IMR-90 (cell line): ENCODE measurements at regions not wholly inside any gene's neighbourhood (a gene's known extent, or its start where the extent isn't known, plus 50 kb on each side); places are given as distances from the start of the nearest gene placed in this dataset.

Source experiments
- ATAC-seq: fragments of 200-7000 bp; cut with Tn5 transposase; 2 replicates; pipeline ENCODE4 v1.9.1; 2020; ENCODE audit warnings: low read depth, mild to moderate bottlenecking, moderate library complexity
- BruUV-seq: library from RNA; stranded (reverse); fragments of 400-500 nt; replicated peaks from 2 replicates; lab custom pipeline; 2021; lab: Mats Ljungman, UMichigan
- CTCF ChIA-PET: fragments of 300-600 bp; formaldehyde crosslinking; extraction: SDS; loops from one replicate; lab custom pipeline; 2021; ENCODE audit warnings: antibody characterized with exemption; lab: Yijun Ruan, JAX
- POLR2A ChIA-PET: fragments of 300-600 bp; sonication (Branson Sonifier 250); formaldehyde crosslinking; loops from one replicate; lab custom pipeline; 2022; ENCODE audit warnings: antibody characterized with exemption; ENCODE audit not compliant: unreplicated experiment; lab: Charles Lee
- DNase-seq: peaks from one replicate; pipeline ENCODE4 v3.0.0; 2013
- H2AFZ ChIP-seq: replicated peaks from 2 replicates; pipeline ENCODE3; 2013; ENCODE audit warnings: low read length, mild to moderate bottlenecking; ENCODE audit not compliant: poor library complexity
- H2AK5ac ChIP-seq: 2 replicates; pipeline ENCODE4 v1.6.1; 2013; ENCODE audit warnings: low read depth, low read length, inconsistent platforms
- H2AK9ac ChIP-seq: replicated peaks from 2 replicates; pipeline ENCODE3; 2013; ENCODE audit warnings: mild to moderate bottlenecking, low read depth, low read length, moderate library complexity; ENCODE audit not compliant: poor library complexity
- H2BK120ac ChIP-seq: 2 replicates; pipeline ENCODE4 v1.6.1; 2013; ENCODE audit warnings: low read depth, low read length, inconsistent platforms
- H2BK15ac ChIP-seq: 3 replicates; pipeline ENCODE4 v1.6.1; 2013; ENCODE audit warnings: low read depth, low read length, inconsistent platforms
- H2BK20ac ChIP-seq: 2 replicates; pipeline ENCODE4 v1.6.1; 2013; ENCODE audit warnings: low read depth, mild to moderate bottlenecking, inconsistent platforms, low read length, moderate library complexity
- H2BK5ac ChIP-seq: 2 replicates; pipeline ENCODE4 v1.6.1; 2013; ENCODE audit warnings: mild to moderate bottlenecking, low read depth, low read length, inconsistent platforms; ENCODE audit not compliant: poor library complexity, severe bottlenecking
- H3K14ac ChIP-seq: replicated peaks from 2 replicates; pipeline ENCODE4 v1.6.1; 2013; ENCODE audit warnings: low read depth, low read length, inconsistent platforms
- H3K18ac ChIP-seq: 2 replicates; pipeline ENCODE4 v1.6.1; 2013; ENCODE audit warnings: low read depth, low read length, control low read depth
- H3K23ac ChIP-seq: 2 replicates; pipeline ENCODE4 v1.6.1; 2013; ENCODE audit warnings: low read depth, low read length, inconsistent platforms
- H3K27ac ChIP-seq: 2 replicates; pipeline ENCODE4 v1.5.1; 2013; ENCODE audit warnings: mild to moderate bottlenecking, control low read depth, low read length; ENCODE audit not compliant: insufficient read depth
- H3K27me3 ChIP-seq: 2 replicates; pipeline ENCODE4 v1.6.1; 2013; ENCODE audit warnings: low read length; ENCODE audit not compliant: control insufficient read depth, insufficient read depth
- H3K36me3 ChIP-seq: 2 replicates; pipeline ENCODE4 v1.6.1; 2013; ENCODE audit warnings: low read length, mixed read lengths; ENCODE audit not compliant: control insufficient read depth, insufficient read depth
- H3K4ac ChIP-seq: 2 replicates; pipeline ENCODE4 v1.6.1; 2013; ENCODE audit warnings: low read depth, low read length, inconsistent platforms
- H3K4me1 ChIP-seq: 2 replicates; pipeline ENCODE4 v1.6.1; 2013; ENCODE audit warnings: low read length, mixed read lengths; ENCODE audit not compliant: control insufficient read depth, insufficient read depth
- H3K4me2 ChIP-seq: 2 replicates; pipeline ENCODE4 v1.6.1; 2013; ENCODE audit warnings: low read depth, mild to moderate bottlenecking, control low read depth, low read length, moderate library complexity
- H3K4me3 ChIP-seq: 2 replicates; pipeline ENCODE4 v1.5.1; 2013; ENCODE audit warnings: low read depth, mild to moderate bottlenecking, control low read depth, low read length, moderate library complexity; ENCODE audit not compliant: insufficient read depth
- H3K56ac ChIP-seq: 2 replicates; pipeline ENCODE4 v1.6.1; 2013; ENCODE audit warnings: low read length, inconsistent platforms; ENCODE audit not compliant: insufficient read depth; ENCODE audit errors: extremely low read depth
- H3K79me1 ChIP-seq, 2 experiments: 2 replicates each; pipeline ENCODE4 v1.6.1; 2013; ENCODE audit warnings: low read length in 2 of 2, inconsistent platforms in 1 of 2, low read depth in 1 of 2
- H3K9ac ChIP-seq: 2 replicates; pipeline ENCODE4 v1.6.1; 2013; ENCODE audit warnings: low read depth, low read length, control low read depth
- H3K9me1 ChIP-seq: 2 replicates; pipeline ENCODE4 v1.6.1; 2013; ENCODE audit warnings: low read length, inconsistent platforms; ENCODE audit not compliant: insufficient read depth
- H3K9me3 ChIP-seq: 2 replicates; pipeline ENCODE4 v1.6.1; 2013; ENCODE audit warnings: low read length; ENCODE audit not compliant: control insufficient read depth, insufficient read depth
- H4K20me1 ChIP-seq: 2 replicates; pipeline ENCODE4 v1.6.1; 2013; ENCODE audit warnings: low read length, inconsistent platforms; ENCODE audit not compliant: insufficient read depth
- H4K5ac ChIP-seq: 2 replicates; pipeline ENCODE4 v1.6.1; 2013; ENCODE audit warnings: mild to moderate bottlenecking, low read depth, low read length, control low read depth
- H4K8ac ChIP-seq, 2 experiments: 2 replicates each; pipeline ENCODE4 v1.6.1; 2013; ENCODE audit warnings: low read depth in 2 of 2, low read length in 2 of 2, control low read depth in 1 of 2, inconsistent platforms in 1 of 2
- H4K91ac ChIP-seq: 2 replicates; pipeline ENCODE4 v1.6.1; 2013; ENCODE audit warnings: low read depth, low read length, inconsistent platforms; ENCODE audit not compliant: insufficient read depth
- CHD1 ChIP-seq: IDR thresholded peaks from 2 replicates; pipeline ENCODE4 v1.6.1; 2012; ENCODE audit warnings: low read depth, low read length, improper control_type of control experiment
- ELK1 ChIP-seq: fragments of 150-350 bp; IDR thresholded peaks from 2 replicates; pipeline ENCODE4 v1.6.1; 2016; ENCODE audit warnings: low read depth, mild to moderate bottlenecking, low read length, moderate library complexity, borderline replicate concordance
- MAZ ChIP-seq: IDR thresholded peaks from 2 replicates; pipeline ENCODE4 v1.6.1; 2012; ENCODE audit warnings: low read depth, mild to moderate bottlenecking, low read length, improper control_type of control experiment, moderate library complexity, borderline replicate concordance
- MXI1 ChIP-seq: IDR thresholded peaks from 2 replicates; pipeline ENCODE4 v1.6.1; 2012; ENCODE audit warnings: low read depth, mild to moderate bottlenecking, low read length, moderate library complexity, borderline replicate concordance
- NFE2L2 ChIP-seq: fragments of 150-350 bp; IDR thresholded peaks from 2 replicates; pipeline ENCODE4 v1.6.1; 2016; ENCODE audit warnings: low read depth, mild to moderate bottlenecking, low read length
- POLR2A ChIP-seq: IDR thresholded peaks from 2 replicates; pipeline ENCODE4 v1.6.1; 2012; ENCODE audit warnings: mild to moderate bottlenecking, low read depth, low read length
- RCOR1 ChIP-seq: IDR thresholded peaks from 2 replicates; pipeline ENCODE4 v1.6.1; 2012; ENCODE audit warnings: mild to moderate bottlenecking, low read length, improper control_type of control experiment; ENCODE audit not compliant: insufficient replicate concordance
- SMC3 ChIP-seq: fragments of 150-350 bp; IDR thresholded peaks from 2 replicates; pipeline ENCODE4 v1.6.1; 2016; ENCODE audit warnings: low read depth, mild to moderate bottlenecking, antibody characterized with exemption, low read length, moderate library complexity
- USF2 ChIP-seq: fragments of 150-350 bp; IDR thresholded peaks from 2 replicates; pipeline ENCODE4 v1.6.1; 2017; ENCODE audit warnings: mild to moderate bottlenecking, antibody characterized with exemption, low read length, low read depth
- WGBS, 2 experiments: methylation state at CpG; one replicate each; pipeline versions ENCODE4 v1.1.5 to v1.1.7; 2013; ENCODE audit warnings: missing lambda C conversion rate in 2 of 2; ENCODE audit not compliant: insufficient read length in 1 of 2; ENCODE audit errors: extremely low coverage in 2 of 2; 5-methylcytosine and 5-hydroxymethylcytosine counted together
- dilution Hi-C: fragments of 300-500 bp; cut with HindIII; formaldehyde crosslinking; loops from one replicate; pipeline ENCODE4 v1.14.3; 2018; ENCODE audit warnings: low sequenced_read_pairs; ENCODE audit not compliant: unreplicated experiment
- in situ Hi-C: fragments of 300-500 bp; cut with MboI; formaldehyde crosslinking; loops from 3 replicates; pipeline ENCODE4 v1.14.3; 2019; ENCODE audit warnings: low sequenced_read_pairs, inconsistent platforms, mixed read lengths
- intact Hi-C: fragments of 100-400 bp; cut with micrococcal nuclease; formaldehyde crosslinking; loops from 2 replicates; pipeline ENCODE4 v1.10.0; 2022

GRCh38 chr9:96113032-96113431 is 188.9 kb downstream of the HSD17B3 start:
- Histone ChIP-seq H3K27me3 (peaks cover 38% of the 10 kb centered on the region), H3K9me3 (no peaks in the 10 kb centered on the region; the same call in 1 of the 2 replicates), H3K9me1 (no peaks in the 10 kb centered on the region; the same call in 1 of the 2 replicates), H3K27ac (no peak overlapping the region), H4K5ac (no peak overlapping the region), H3K18ac (no peak overlapping the region), H2BK15ac (no peak overlapping the region), H2BK120ac (no peak overlapping the region), H4K91ac (no peak overlapping the region), H3K9ac (no peak overlapping the region), H2BK5ac (no peak overlapping the region), H3K4me3 (no peak overlapping the region), H4K20me1 (no peaks in the 10 kb centered on the region), H2AK5ac (no peak overlapping the region), H4K8ac (no peak overlapping the region), H2BK20ac (no peak overlapping the region), H3K23ac (no peak overlapping the region), H3K4me2 (no peak overlapping the region), H3K56ac (no peak overlapping the region), H3K36me3 (no peaks in the 10 kb centered on the region), H2AFZ (no peak overlapping the region), H3K79me1 (no peaks in the 10 kb centered on the region), H3K4me1 (no peaks in the 10 kb centered on the region), H3K4ac (no peak overlapping the region), H3K14ac (no peak overlapping the region), H2AK9ac (no peak overlapping the region)
- WGBS, 2 experiments: 80% methylated on average over 1 of the region's 3 CpGs; no CpG with 5 or more reads in 1 of the 2 experiments
- no peak for DNase-seq
- POLR2A ChIA-PET: no interaction called here
- intact Hi-C loops (no loop called here), in situ Hi-C loops (no loop called here), dilution Hi-C loops (no loop called here)
- TF ChIP-seq NFE2L2 (no peak), POLR2A (no peak), MAZ (no peak), SMC3 (no peak), ELK1 (no peak), RCOR1 (no peak), USF2 (no peak), MXI1 (no peak), CHD1 (no peak)
- BruUV-seq: no TSS peak
- CTCF ChIA-PET: no interaction called here
- ATAC-seq: no peak
